Stomach (tissue), 4 donors: ENCODE measurements at regions not wholly inside any gene's neighbourhood (a gene's known extent, or its start where the extent isn't known, plus 50 kb on each side); places are given as distances from the start of the nearest gene placed in this dataset.

Experiments used
- CTCF ChIP-seq, 7 experiments: fragments of 450-650 bp in 4 of 7; fragments of 200-600 bp in 3 of 7; sonication (generic) in 3 of 7; IDR thresholded peaks; one replicate each; pipeline ENCODE4 v1.5.1; 2016 to 2019; ENCODE audit warnings: antibody characterized with exemption in 7 of 7, control low read depth in 2 of 7, mild to moderate bottlenecking in 1 of 7
- POLR2A ChIP-seq, 4 donors: fragments of 450-650 bp; IDR thresholded peaks; one replicate each; pipeline ENCODE4 v1.6.1; 2016; ENCODE audit warnings: antibody characterized with exemption in 4 of 4, control low read depth in 2 of 4, mild to moderate bottlenecking in 1 of 4, moderate library complexity in 1 of 4
- POLR2AphosphoS5 ChIP-seq, 3 donors: sonication (generic); formaldehyde crosslinking; IDR thresholded peaks; one replicate each; pipeline ENCODE4 v1.6.1; 2016; ENCODE audit warnings: antibody characterized with exemption in 3 of 3

GRCh38 chr2:117718048-117718447 lies 96.4 kb upstream of the DDX18 start:
- TF ChIP-seq CTCF (IDR thresholded peaks at IDR 0.05) = no peak
- TF ChIP-seq POLR2A (IDR thresholded peaks at IDR 0.05) = no peak
- no peak for TF ChIP-seq POLR2AphosphoS5 (IDR thresholded peaks at IDR 0.05)
